HG03558 (cell line): ENCODE measurements at regions not wholly inside any gene's neighbourhood (a gene's known extent, or its start where the extent isn't known, plus 50 kb on each side); places are given as distances from the start of the nearest gene placed in this dataset.

Source experiments
- ATAC-seq: cut with Tn5 transposase; IDR thresholded peaks from one replicate; pipeline ENCODE4 v1.9.1; 2021; ENCODE audit warnings: moderate number of reproducible peaks; ENCODE audit not compliant: unreplicated experiment; ENCODE audit errors: extremely low read depth

DNA sequence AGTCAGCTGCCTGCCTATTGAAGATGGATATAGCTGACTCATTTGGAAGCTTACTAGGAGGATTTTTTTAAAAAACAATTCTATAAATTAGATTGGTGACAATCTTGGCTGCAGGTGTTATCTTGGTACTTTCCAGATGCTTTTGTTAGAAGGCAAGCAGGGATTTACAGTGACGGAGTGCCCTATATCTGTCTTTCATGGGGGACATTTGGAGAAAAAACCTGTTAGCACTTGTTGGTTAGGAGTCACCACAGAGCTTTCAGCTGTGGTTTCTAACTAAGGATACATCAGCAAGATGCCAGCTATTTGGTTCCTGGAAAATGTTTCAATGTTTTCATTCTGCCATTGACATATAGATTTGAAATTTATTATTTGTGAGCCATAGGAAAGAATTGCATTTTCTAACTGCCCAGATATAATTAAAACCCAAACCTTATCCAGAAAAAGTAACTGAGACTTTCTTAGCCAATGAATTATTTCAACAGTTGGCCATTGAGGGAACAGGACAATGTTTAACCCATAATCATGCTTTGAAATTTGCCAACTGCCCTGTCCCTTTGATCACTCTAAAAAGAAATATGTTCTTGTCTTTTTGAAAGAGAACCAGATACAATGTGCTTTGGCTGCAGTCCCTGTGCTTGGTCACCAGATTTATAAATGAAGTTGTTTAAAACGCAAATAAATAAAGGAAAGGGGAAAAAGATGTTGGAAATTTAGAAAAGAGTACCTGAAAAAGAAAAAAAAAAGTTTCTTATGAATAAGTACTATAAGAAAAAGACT, 761.0 kb upstream of the CXADR start:
- no peak for ATAC-seq

DNA sequence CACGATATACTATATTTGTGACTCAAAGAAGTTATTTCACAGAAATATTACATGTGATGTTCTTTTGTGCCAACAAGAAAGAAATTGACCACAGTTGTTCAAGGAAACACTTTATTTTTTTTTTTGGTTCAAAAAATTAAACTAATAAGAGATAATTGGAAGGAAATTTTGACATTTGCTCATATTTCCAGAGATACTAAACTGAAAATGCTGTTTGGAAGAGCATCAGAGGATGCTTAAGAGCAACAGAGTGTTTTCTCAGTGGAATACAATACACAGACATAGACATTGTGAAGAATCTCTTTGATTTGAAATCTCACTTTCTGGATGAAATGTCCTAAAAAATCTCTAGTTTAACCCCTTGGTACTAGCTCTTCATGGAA, 760.4 kb upstream of the CXADR start:
- no peak for ATAC-seq

DNA sequence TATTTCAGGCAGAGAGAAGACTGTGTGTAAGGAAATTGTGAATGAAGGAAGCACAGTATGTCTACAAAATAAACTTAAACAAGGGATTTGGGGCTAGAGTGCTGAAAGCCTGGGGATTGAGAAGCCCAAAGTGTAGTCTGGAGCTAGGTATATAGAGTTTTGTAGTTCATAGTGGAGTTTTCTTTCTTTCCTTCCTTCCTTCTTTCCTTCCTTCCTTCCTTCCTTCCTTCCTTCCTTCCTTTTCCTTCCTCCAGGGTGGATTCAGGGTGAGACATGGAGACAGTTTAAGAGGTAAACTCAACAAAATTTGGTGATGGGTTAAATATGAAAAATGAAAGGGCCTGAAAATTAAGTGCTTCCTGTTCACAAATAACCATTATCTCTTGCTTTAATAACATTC, 757.8 kb upstream of the CXADR start:
- ATAC-seq, result no peak

DNA sequence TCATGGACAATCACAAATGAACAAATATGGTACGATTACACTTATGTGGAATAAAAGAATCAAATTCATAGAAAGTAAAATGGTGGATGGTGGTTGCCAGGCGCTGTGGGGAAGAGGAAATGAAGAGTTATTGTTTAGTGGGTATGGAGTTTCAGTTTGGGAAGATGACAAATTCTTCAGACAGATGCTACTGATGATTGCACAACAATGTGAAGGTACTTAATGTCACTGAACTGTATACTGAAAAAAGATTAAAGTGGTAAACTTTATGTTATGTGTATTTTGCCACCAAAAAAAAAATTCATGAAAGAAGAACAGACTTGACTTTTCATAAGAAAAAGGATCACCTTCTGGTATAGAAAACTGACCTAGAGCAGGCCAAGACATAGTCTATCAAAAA, 745.6 kb upstream of the CXADR start:
- ATAC-seq, result no peak

DNA sequence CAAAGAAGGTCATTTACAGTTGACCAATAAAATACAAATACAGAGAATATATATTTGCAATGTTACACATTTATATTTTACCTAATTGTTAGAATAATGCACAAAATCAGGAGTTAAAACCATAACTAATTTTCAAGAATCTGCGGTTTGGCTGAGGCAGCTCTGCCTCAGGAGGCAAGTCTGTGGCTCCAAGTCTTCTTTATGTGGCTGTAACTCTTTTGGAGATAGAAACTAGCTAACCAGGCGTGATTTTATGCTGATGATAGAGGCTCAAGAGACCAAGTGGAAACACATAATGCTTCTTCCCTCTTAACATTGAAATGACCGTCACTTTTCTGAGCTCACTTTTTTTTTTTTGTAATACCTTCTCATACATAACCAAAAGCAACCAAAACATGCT, 744.7 kb upstream of the CXADR start:
- ATAC-seq, result no peak

DNA sequence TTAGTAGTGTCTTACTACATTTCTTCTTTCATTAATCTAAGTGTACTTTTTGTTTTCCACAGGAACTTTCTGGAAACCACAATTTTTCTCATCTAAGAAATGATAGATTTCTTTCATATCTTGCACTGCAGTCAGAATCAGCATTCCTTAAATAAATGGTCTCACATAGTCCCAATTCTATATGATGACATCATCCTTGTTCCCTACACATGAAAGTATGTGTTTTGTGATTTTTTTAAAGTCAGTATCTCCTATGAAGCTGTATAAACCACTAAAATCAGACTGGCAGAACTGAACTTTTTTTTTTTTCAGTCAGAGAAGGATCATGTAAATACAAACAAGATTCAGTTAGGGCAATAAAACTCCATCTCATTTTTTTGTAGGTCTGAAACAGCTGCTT, 742.6 kb upstream of the CXADR start:
- no peak for ATAC-seq

DNA sequence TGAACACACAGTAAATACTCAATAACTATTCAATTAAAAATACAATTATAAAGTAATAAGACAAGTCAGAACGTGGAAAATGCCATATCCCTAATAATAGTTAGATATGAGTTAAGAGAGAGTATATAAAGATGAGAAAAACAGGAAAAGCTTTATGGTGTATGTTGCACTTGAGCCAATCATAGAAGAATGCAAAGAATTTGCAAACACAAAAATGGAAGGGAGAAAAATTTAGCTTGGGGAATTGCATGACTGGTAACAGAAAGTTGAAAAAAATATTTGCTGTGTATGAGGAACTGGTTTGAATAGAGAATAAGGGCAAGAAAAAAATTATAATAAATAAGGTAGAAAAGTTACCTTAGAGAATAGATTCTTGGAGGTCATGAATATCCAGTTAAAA, 739.6 kb upstream of the CXADR start:
- no peak for ATAC-seq

DNA sequence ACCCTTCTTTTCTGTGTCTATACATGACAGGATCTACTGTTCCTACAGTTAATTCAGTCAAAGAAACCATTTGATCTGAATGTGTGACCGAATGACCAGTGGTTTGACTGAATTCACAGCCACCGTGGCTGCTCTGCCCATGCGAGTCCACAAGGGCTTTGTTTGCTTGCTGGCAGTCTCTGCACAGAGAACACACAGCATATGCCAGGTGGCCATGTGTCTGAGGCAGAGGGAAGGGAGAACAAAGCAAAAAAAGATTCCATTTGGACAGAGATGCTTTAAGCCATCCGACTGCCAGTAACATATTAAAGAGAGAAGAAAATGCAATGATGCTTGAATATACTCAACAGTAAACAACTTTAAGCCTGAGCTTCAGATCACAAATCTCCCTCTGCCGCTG, 737.8 kb upstream of the CXADR start:
- ATAC-seq, result no peak

DNA sequence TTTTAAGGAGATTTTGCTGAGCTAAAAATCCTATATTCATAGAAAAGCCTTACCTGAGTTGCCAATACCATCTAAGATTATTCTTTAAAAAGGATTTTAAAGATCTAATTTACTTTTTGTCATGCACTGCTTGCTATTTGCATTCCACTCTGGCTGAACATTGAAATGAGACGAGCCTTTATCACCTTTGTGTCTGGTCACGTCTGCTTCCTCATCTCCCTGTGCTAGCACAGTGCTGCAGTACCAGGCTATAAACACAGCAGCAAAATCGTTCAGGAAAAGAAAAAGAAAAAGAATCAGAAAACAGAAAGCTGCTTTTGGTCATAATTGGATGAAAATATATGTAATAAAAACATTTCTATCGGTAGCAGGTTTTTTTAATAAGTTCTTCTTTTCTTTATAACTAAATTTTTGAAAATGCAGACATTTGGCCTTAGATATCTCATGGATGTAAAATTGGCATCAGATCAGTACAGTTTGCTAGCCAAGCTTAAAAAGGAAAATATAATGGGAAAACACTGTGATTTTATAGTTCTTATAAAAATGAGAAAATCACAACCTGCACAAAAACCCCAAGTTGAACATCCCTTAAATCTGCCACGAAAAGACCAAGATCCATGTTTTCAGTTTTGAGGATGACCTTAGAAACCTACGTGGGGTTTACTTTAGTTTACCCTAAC, 735.7 kb upstream of the CXADR start:
- no peak for ATAC-seq

DNA sequence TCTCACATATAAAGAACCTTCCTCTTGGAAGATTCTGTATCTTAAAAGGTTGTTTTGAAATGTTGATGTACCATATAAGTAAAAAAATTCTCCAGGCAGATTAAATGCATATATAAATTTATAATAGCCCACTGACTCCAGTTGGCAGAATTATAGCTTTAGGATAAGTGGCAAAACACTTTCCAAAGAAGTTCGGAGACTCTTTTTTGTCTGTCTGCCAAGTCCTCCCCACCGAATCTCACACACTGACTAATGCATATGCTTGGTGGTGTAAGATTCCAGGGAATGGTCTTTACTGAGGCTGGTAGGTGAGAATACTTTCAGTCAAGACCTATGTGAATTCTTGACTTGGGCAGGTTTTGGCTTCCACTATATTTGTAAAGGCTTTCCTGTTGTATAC, 724.3 kb upstream of the CXADR start:
- no peak for ATAC-seq

DNA sequence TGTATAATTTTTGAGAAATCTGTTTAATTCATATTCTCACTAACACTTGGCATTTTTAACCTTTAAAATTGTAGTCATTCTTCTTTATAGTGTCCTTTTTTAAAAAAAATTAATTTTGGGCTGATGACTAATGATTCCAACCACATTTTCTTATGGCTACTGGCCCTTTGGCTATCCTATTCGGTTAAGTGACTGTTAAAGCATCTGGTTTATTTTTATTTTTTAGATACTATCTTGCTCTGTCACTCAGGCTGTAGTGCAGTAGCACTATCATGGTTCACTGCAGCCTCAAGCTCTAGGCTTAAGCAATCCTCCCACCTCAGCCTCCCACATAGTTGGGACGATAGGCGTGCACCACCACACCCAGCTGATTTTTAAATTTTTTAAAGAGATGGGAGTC, 723.2 kb upstream of the CXADR start:
- ATAC-seq, result no peak

DNA sequence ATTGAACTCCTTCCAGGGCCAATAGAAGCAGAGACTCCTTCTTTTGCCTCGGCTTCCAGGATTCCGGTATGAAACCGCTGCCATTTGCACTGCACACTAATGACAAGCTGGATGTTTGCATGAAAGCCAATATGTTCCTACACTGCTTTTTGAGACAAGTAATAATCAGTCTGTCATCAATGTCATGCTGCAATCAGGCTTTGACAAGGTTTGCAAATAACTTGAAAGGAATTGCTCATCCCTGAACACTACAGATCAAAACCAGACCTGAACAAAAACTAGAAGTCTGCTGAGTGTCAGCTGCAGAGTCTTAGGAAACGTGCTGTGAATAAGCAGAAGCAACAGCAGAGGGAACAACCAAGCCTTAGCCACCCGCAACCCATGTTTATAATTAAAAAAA, 720.7 kb upstream of the CXADR start:
- no peak for ATAC-seq

DNA sequence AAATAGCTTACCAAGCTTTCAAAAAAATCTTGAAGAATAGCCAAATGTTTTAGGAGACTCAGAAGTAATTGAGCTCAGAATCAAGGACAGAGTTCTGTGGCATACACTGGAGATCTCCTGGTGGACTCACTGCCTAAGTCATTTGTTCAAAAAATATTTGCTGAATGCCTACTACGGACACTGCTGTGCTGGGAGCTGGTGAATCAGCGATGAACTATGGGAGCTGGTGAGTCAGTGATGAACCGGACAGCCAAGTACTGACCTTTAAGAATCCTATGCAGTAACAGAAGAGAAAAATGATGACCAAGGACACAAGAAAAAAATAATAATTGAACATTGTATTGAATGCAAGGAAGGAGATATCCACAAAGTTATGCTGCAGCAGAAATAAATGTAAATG, 717.9 kb upstream of the CXADR start:
- no peak for ATAC-seq

DNA sequence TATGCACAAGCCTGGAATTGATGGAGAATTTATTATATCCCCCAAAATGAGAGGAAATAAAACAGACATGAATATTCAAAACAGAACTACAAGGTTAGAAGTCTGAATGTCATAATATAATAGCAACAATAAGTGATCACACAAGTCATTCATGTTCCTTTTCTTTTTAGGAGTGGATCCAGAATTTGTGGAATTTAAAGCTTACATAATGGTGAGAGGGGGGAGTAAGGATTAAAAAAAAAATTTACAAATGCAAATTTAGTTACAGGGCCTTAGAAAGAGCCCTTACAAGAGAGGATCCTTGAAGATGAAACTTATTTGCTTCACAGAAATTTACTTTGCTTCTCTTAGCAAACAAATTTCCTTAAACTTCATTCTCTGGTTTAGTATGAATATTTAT, 716.1 kb upstream of the CXADR start:
- ATAC-seq, result no peak

DNA sequence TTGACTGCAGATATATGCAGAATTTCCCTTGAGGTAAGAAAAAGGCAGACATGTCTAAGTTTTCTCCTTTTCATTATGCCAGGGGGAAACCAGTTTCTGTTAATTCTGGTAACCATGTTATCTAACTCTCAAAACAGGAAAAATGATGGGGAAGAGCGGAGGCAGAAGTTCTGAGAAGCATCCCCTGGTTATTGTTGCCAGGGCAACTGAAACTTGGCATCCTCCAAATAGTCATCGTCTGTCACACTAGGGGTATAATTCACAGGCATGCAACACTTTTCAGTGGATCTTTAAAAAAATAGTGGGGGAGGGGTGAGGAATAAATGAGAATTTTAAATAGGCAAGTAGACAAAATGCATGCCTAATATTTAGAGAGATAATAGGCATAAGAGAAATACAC, 715.3 kb upstream of the CXADR start:
- no peak for ATAC-seq

DNA sequence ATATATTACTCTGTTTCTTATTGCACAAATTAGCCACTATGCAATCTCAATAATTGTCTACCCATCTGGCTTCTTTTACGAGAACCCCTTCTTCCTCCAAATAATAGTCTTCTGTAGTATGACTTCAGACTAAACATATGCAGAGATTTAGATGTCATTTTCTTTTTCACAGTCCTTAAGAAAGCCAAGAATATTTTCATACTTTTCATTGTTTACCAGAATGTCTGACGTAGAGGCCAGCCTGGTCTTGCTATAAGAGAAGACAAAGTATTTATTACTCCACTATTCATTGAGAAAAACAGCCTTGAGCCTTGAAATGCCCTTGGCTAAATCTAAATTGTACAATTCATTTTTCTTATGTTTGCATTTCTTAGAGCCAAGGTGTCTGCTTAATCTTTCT, 714.9 kb upstream of the CXADR start:
- ATAC-seq, result no peak

DNA sequence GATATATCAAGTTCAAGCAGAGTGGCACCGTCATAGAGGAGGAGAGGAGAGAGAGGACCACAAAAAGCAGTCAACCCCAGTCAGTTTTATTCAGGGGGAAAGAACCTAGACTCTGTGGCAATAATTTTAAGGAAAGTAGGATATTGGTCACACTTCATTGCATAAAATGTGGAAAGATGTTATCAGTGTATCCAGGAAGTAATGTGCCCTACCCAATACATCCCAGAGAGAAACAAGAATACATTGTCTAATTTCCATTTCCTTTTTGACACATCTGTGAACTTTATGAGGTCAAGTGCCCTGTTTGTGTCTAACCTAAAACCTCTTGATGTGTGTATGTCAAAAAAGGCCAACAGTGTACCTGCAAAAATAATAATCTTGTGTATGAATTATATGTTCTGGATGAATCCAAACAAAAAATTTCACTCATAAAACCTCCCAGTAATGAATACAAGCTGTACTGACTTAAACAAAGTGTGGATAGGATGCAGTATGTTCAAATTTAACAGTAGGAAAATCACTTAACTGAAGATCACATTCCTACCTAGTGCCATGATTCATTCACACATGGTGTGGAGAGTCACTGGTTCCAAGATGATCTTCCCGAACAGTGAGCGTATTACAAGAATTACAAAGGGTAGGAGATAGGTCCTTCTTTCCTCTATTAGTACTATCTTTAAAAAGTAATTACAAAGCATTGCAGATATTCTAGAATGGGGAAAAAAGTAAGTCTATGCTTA, 712.1 kb upstream of the CXADR start:
- ATAC-seq, result no peak

DNA sequence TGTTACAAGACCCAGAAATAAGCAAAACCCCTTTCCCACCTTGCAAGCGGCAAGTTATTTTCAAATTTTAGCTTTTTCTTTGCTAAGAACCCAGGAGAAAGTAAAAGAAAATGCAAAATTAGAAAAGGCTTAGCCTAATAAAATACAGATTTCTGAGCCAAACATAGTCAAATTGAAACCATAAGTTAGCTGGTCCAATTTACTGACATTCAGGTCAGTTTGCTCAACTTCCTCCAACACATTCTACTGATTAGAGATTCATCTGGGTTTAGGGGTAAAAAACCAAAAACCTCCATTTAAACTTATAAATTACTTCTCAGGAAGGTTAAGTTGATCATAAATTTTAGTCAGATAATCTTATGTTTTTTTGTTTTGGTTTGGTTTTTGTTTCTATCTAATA, 701.8 kb upstream of the CXADR start:
- no peak for ATAC-seq

DNA sequence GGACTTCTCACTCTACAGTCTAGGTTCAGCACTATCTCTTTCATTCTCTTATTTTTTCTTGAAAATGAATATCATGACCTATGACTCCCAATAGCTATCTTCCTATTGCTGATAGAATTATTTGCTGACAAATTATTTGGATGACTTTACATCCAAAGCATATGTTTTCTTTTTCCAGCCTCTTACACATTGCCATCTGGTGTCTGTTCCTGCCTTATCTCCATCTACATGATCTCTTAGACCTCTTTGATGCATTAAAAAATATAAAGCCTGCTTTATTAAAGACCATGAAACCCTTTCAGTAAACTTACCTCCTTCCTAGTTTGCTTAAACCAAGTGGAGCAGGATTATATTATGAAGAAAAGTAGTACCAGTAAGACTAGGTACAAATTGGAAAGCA, 700.9 kb upstream of the CXADR start:
- ATAC-seq, result no peak

DNA sequence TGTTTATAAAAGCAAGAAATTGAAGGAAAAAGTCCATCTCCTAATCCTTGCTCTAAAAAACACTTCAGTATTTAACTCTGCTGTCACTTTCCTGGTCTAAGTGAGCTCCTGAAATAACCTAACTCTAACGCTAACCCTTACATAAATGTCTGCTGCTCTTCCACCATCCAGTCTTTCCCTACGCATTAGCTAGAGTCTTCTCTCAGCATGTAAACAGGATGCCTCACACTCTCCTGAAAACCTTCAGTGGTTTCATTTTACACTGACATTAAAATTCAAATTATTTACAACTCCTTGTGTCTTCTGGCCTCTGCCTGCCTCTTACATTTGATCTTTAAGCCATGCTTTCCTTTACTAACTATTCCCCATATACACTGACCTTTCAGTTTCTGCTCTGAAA, 697.6 kb upstream of the CXADR start:
- no peak for ATAC-seq

DNA sequence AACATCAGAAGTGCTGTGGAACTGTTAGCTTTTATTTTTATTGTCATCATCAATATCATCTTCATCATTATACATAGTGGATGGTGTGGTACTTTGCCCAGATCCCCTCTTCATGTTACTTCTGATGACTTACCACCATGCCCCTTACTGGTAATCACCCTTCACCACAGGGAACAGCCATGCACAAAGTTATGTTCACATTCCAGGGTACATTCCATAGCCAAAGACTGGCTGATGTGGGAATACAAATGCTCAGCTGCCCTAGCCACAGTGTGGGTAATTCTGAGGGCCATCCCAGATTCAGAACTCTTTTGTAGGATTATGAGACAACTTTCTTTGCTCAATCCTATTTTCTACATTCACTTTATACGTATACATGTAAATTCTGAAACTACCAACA, 691.3 kb upstream of the CXADR start:
- ATAC-seq, result no peak

DNA sequence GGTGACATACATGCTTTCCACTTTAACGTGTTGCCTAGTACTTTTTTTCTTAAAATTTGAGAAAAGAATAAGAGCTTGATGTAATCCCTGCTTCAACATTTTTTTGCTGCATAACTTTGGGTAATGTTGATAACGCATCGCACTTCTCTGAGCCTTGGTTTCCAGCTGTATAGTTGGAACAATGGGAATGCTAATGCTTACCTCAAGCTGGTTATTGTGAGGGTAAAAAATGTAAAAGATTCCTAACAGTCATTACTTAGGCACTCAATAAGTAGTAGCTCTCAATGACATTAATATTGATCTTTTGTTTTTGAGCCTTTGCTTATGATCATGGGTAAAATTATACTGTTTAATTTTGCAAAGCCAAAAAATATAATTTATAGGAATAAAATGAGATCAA, 683.3 kb upstream of the CXADR start:
- ATAC-seq, result no peak
